ENCODE measurements at regions not wholly inside any gene's neighbourhood (a gene's known extent, or its start where the extent isn't known, plus 50 kb on each side); places are given as distances from the start of the nearest gene placed in this dataset.
"Not testable (repeated sequence)": the region's sequence is repeated elsewhere in the genome, so short reads cannot be mapped to it uniquely, and the experiment has no call there.

DNA sequence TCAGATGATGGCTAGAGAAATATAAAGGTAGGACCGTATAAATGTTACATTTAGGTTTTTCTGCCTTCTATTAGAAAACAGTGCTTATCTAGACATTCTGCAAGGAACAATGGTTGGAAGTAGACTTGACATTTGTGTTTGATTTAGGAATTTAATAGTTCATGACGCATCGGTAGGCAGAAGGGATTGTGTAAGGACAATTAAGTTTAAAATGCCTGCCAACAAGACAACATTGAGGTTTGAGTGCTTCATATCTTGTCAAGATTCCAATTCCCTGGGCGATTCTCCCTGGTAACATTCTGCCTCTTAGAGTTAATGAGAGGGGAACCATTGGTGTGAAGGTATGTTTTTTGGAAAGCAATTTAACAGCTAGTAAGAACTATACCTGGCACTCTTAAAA, 186.8 kb upstream of the RBM19 start:
- TF ChIP-seq EZH2phosphoT487 (IDR thresholded peaks at IDR 0.05; ENCODE audit: borderline replicate concordance, low read length): no peak
- TF ChIP-seq, protein P1, sequence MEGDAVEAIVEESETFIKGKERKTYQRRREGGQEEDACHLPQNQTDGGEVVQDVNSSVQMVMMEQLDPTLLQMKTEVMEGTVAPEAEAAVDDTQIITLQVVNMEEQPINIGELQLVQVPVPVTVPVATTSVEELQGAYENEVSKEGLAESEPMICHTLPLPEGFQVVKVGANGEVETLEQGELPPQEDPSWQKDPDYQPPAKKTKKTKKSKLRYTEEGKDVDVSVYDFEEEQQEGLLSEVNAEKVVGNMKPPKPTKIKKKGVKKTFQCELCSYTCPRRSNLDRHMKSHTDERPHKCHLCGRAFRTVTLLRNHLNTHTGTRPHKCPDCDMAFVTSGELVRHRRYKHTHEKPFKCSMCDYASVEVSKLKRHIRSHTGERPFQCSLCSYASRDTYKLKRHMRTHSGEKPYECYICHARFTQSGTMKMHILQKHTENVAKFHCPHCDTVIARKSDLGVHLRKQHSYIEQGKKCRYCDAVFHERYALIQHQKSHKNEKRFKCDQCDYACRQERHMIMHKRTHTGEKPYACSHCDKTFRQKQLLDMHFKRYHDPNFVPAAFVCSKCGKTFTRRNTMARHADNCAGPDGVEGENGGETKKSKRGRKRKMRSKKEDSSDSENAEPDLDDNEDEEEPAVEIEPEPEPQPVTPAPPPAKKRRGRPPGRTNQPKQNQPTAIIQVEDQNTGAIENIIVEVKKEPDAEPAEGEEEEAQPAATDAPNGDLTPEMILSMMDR (IDR thresholded peaks at IDR 0.05; ENCODE audit: low read depth, low read length, poor library complexity, severe bottlenecking): no peak
- H4K20me1 ChIP-seq (ENCODE audit: control insufficient read depth, insufficient read depth, low read depth, low read length): no peaks in the 10 kb centered on the region
- no peak overlapping the region for H3K4me2 ChIP-seq (ENCODE audit: low read length)

DNA sequence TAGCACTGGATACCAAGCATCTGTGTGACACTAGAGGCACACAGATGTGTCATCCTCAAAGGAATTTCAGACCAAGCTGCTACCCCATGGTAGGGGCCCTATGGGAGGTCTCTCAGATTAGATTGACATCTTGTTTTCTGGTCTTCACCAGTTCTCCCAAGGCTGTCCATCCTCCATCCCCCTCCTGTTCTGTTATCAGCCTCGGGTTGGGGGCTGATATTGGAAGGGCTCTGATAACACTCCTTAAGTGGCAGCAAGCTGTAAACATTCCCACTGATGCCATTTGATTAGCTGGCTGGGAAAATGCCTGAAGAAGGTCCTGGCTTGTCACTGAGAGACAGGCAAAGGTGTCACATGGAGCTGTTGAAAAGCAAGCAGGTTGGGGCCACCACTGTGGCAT, 185.9 kb upstream of the RBM19 start:
- Histone ChIP-seq H3K9me2 (replicated peaks; ENCODE audit: control insufficient read depth, low read length) (no peaks in the 10 kb centered on the region), H3K4me1 (ENCODE audit: control insufficient read depth, low read length) (no peaks in the 10 kb centered on the region), H3K79me2 (ENCODE audit: control insufficient read depth, low read length) (no peaks in the 10 kb centered on the region), H3F3A (ENCODE audit: control insufficient read depth, insufficient read depth) (no peaks in the 10 kb centered on the region), H3K4me3 (ENCODE audit: low read length) (no peak overlapping the region), H3K9me3 (ENCODE audit: control insufficient read depth, insufficient read depth, low read length) (no peaks in the 10 kb centered on the region), H3K36me3 (ENCODE audit: control insufficient read depth, low read length) (no peaks in the 10 kb centered on the region), H3K4me2 (ENCODE audit: low read length) (no peak overlapping the region), H3K27ac (ENCODE audit: low read depth, low read length) (no peak overlapping the region), H4K20me1 (ENCODE audit: control insufficient read depth, insufficient read depth, low read depth, low read length) (no peaks in the 10 kb centered on the region), H3K27me3 (ENCODE audit: control insufficient read depth, low read length) (no peaks in the 10 kb centered on the region)
- TF ChIP-seq, protein P1 (IDR thresholded peaks at IDR 0.05; ENCODE audit: low read depth, low read length, poor library complexity, severe bottlenecking): no peak
- TF ChIP-seq EZH2phosphoT487 (IDR thresholded peaks at IDR 0.05; ENCODE audit: borderline replicate concordance, low read length): no peak

More for the DNA sequence above, 186.8 kb upstream of the RBM19 start:
- H3K79me2 ChIP-seq (ENCODE audit: control insufficient read depth, low read length): no peaks in the 10 kb centered on the region
- no peaks in the 10 kb centered on the region for H3K9me2 ChIP-seq (replicated peaks; ENCODE audit: control insufficient read depth, low read length)
- no peak overlapping the region for H3K27ac ChIP-seq (ENCODE audit: low read depth, low read length)
- no peaks in the 10 kb centered on the region for H3F3A ChIP-seq (ENCODE audit: control insufficient read depth, insufficient read depth)
- no peaks in the 10 kb centered on the region for H3K27me3 ChIP-seq (ENCODE audit: control insufficient read depth, low read length)
- H3K4me3 ChIP-seq (ENCODE audit: low read length): no peak overlapping the region
- H3K9me3 ChIP-seq (ENCODE audit: control insufficient read depth, insufficient read depth, low read length): no peaks in the 10 kb centered on the region
- H3K36me3 ChIP-seq (ENCODE audit: control insufficient read depth, low read length): no peaks in the 10 kb centered on the region
- no peaks in the 10 kb centered on the region for H3K4me1 ChIP-seq (ENCODE audit: control insufficient read depth, low read length)

DNA sequence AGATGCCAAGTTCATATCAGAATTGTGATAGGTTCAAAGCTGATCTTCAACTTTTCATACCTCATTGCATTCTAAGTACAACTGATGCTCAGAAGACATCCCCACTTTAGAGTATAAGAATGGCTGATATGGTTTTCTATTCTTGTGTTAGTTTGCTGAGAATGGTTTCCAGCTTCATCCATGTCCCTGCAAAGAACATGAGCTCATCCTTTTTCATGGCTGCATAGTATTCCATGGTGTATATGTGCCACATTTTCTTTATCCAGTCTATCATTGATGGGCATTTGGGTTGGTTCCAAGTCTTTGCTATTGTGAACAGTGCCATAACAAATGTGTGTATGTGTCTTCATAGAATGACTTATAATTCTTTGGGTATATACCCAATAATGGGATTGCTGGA, 184.5 kb upstream of the RBM19 start:
- H3F3A ChIP-seq (ENCODE audit: control insufficient read depth, insufficient read depth); H3K4me2 ChIP-seq (ENCODE audit: low read length); H3K9me2 ChIP-seq (replicated peaks; ENCODE audit: control insufficient read depth, low read length); H3K36me3 ChIP-seq (ENCODE audit: control insufficient read depth, low read length); H3K27me3 ChIP-seq (ENCODE audit: control insufficient read depth, low read length); H3K4me1 ChIP-seq (ENCODE audit: control insufficient read depth, low read length); H3K79me2 ChIP-seq (ENCODE audit: control insufficient read depth, low read length); H3K4me3 ChIP-seq (ENCODE audit: low read length); H4K20me1 ChIP-seq (ENCODE audit: control insufficient read depth, insufficient read depth, low read depth, low read length); H3K9me3 ChIP-seq (ENCODE audit: control insufficient read depth, insufficient read depth, low read length); H3K27ac ChIP-seq (ENCODE audit: low read depth, low read length): not testable (repeated sequence)

DNA sequence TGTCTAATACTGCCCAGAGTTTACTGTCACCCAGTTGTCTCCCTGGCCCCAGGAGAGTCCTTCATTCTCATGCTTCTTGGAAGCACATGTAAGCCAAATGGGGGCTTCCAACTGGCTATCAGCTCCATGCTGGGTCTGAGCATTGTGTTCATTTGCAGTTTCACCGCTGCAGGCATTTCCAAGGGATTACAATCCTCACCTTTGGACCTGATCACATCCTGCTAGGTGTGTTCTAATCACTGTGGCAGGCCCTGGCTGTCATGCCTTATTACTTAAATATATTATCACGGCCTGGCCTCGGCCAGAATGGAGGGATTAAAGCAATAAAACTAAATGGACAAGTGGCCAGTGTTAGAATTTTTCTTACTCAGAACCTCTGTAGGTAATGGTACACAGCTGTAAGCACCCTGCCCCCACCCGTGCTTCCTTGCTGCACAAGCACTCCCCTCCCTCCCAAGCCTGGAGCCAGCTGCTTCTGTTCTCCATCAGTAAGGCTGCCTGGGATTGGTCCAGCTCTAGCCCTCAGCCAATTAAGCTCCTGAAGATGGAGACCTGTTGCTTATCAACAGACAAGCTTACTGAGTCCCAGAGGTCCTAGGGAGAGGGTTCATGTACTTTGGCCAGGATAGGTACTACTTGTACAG, 175.9 kb upstream of the RBM19 start:
- no peak overlapping the region for H3K27ac ChIP-seq (ENCODE audit: low read depth, low read length)
- H4K20me1 ChIP-seq (ENCODE audit: control insufficient read depth, insufficient read depth, low read depth, low read length): no peaks in the 10 kb centered on the region
- no peaks in the 10 kb centered on the region for H3K79me2 ChIP-seq (ENCODE audit: control insufficient read depth, low read length)
- no peaks in the 10 kb centered on the region for H3K9me3 ChIP-seq (ENCODE audit: control insufficient read depth, insufficient read depth, low read length)
- H3K4me2 ChIP-seq (ENCODE audit: low read length): no peak overlapping the region
- no peaks in the 10 kb centered on the region for H3K9me2 ChIP-seq (replicated peaks; ENCODE audit: control insufficient read depth, low read length)
- H3K27me3 ChIP-seq (ENCODE audit: control insufficient read depth, low read length): no peaks in the 10 kb centered on the region
- H3K4me1 ChIP-seq (ENCODE audit: control insufficient read depth, low read length): no peaks in the 10 kb centered on the region
- TF ChIP-seq, protein P1 (IDR thresholded peaks at IDR 0.05; ENCODE audit: low read depth, low read length, poor library complexity, severe bottlenecking): no peak
- no peak for TF ChIP-seq EZH2phosphoT487 (IDR thresholded peaks at IDR 0.05; ENCODE audit: borderline replicate concordance, low read length)
- no peak overlapping the region for H3K4me3 ChIP-seq (ENCODE audit: low read length)
- no peaks in the 10 kb centered on the region for H3K36me3 ChIP-seq (ENCODE audit: control insufficient read depth, low read length)
- no peaks in the 10 kb centered on the region for H3F3A ChIP-seq (ENCODE audit: control insufficient read depth, insufficient read depth)

All from DOHH2 (cell line).